DMS114 treated with DMSO at 0.1 percent for 48 hours (cell line): ENCODE measurements at regions not wholly inside any gene's neighbourhood (a gene's known extent, or its start where the extent isn't known, plus 50 kb on each side); places are given as distances from the start of the nearest gene placed in this dataset.
"Not testable (repeated sequence)": the region's sequence is repeated elsewhere in the genome, so short reads cannot be mapped to it uniquely, and the experiment has no call there.

Experiments used
- DNase-seq: peaks from one replicate; lab custom pipeline; 2025; ENCODE audit not compliant: unreplicated experiment; lab: John Stamatoyannopoulos, UW

DNA sequence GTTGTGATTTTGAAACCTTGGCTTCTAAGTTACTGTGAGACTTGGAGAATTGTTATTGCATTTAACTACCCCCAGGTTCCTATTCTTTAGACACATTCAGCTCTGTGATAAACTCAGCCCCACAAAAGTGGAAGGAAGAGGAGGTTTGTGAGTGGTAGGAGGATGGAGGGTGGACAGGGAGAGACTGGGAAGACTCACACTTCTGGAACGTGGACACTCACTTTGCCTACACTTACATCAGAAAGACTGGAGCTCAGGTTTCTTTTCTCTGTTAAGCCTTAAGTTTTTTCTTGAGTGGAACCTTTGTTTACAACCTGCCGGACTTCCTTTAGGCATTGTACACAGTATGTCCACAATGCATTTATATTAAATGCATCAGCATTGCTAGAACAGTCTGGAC lies 99.0 kb downstream of the AREG start:
- no peak for DNase-seq

DNA sequence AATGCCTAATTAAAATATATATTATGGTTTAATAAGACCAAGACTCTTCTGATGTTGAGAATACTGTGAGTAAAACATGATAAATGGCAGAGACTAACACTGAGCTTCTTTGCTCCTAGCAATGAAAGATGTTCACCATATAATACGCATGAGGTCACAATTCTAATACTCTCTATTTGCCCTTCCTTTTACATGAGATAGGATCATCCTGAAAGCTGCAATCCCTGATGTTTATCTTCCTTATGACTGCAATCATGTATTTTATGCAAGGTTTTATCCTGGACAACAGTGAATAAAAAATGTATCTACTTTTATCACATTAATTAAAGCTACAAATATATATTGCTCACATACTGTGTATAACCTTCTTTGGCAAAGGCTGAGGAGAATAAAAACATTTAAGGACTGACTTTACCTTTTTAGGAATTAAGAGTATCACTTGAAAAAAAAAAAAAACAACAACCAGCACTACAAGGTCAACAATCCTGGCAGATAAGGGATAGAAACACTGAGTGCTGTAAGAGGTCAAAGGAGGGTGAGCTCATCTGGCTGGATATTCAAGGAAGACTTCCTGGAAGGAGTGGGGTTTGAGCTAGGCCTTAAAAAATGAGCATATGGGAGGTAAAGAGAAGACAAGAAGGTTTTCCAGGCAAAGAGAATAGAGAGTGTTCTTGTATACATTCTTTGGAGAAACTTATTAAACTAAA lies 99.9 kb downstream of the AREG start:
- no peak for DNase-seq

DNA sequence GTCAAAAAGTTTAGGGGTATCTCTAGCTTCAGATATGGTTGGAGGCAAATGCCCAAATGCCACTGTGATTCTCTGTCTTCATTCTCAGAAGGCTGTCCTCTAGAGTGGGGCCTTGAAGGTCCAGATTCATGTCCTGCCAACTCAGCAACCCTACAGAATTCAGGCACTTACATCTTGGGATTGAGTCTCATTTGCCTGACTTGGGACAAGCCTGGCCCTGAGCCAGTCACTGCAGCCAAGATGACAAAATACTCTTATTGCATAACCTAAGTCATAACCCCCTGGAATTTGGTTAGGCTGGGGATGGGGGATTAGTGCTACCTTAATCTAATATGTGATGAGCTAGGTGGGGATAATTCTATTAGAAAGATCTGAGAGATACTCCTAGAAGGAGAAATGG lies 100.5 kb downstream of the AREG start:
- no peak for DNase-seq

DNA sequence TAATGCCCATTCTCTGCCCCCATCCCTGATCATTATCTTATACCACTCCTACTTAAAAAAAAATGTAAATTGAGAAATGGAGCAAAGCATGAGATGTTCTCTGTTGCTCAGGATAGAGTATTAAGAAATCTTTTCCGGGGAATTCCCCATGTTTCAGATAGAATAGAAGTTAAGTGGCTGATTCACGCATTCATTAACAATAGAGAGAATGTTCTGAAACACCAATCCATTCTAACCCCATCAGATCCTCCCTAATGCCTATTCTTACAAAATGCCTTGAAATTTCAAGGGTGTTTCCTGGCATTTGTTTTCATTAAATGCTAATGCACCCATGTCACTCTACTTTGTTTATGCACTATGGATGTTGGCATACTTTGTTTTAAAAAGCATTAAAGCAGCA lies 101.1 kb downstream of the AREG start:
- DNase-seq = no peak

DNA sequence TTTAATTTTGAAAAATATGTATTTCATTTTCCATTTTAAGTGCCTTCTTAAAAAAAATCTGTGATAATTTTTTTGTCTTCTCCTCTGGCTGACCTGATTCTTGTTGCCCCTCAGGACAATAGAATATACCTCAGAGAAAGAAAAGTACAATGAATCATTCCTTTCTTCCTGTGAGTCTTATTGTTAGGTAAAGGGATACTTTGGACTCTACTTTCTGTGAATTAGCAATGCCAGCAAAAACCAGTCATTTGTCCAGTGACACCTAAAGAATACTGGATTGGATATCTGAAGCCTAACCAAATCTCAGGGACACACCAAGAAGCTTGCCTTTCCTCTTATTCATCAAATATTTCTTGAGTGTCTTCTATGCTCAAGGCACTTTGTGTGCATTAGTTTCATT lies 102.1 kb downstream of the AREG start:
- DNase-seq = no peak

DNA sequence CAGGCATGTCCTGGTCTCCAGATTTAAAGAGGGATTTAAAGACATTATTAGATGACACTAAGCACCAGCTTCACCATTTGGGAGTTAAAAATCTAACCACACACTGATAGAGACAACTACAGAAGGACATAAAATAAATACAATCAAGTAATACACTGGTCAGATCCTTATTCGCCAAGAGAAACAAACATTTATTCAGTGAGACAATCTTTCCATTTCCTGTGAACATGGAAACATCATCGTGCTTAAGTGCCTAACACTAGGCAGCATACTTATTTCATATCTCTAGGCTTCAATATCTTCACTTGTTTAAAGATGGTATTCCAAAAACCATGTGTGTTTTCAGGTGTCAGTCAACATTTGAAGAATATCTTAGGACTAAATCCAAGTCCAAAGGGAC lies 103.6 kb downstream of the AREG start:
- no peak for DNase-seq

DNA sequence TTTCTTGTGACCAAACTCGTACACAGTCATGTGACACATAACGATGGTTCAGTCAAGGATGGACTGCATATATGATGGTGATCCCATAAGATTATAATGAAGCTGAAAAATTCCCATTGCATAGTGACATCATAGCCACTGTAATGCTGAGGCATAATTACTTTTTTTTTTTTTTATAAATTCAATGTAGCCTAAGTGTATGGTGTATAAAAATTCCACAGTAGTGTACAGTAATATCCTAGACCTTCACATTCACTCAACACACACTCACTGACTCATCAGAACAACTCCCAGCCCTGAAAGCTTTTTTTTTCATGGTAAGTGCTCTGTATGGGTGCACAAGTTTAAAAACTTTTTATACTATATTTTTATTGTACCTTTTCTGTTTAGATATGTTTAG lies 105.0 kb downstream of the AREG start:
- DNase-seq = no peak

DNA sequence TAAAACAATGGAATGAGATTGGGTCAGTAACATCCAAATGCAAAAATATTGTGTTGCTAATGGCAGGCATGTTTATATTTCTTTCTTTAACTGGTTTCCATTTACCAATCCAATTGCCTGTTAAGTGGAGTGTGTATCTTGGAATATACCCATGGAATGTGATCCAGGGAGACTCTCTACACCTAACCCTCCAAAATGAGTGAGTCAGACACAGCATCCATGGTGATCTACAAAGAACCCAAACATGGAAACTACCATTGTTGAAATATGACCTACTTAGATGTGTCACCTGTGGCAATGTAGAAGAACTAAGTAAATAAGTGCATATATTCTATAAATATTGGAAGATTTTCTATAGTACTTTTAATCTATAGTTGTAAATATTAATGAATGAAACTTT lies 110.3 kb downstream of the AREG start:
- DNase-seq = no peak

DNA sequence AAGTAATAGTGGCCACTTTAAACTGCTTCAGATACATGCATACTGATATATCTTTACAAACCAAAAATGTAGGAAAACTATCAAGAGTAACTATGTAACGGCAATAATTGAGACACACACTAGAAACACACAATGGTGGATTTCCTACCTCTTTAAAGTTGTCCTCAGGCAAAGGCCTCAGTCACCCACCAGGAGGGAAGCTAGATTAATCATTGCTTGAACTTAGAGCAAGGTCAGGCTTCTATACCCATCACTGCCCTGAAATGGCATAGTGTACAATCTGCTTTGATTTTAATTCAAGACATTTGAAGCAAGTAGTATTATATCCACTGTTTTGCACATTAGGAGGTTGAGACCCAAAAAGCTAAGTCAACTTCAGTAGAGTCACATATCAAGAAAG lies 110.9 kb downstream of the AREG start:
- no peak for DNase-seq

DNA sequence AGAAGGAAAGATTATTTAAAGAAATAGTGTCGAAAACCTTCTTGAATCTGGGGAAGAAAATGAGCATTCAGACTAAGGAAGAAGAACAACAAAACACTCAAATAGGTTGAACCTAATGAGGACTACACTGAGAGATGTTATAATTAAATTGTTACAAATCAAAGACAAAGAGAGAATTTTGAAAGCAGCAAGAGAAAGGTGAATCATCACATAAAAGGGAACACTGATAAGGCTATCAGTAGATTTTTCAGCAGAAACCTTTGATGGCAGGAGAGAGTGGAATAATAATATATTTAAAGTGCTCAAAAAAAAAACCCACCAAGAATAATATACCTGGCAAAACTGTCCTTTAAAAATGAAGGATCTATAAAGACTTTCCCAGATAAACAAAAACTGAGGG lies 114.9 kb downstream of the AREG start:
- no peak for DNase-seq

DNA sequence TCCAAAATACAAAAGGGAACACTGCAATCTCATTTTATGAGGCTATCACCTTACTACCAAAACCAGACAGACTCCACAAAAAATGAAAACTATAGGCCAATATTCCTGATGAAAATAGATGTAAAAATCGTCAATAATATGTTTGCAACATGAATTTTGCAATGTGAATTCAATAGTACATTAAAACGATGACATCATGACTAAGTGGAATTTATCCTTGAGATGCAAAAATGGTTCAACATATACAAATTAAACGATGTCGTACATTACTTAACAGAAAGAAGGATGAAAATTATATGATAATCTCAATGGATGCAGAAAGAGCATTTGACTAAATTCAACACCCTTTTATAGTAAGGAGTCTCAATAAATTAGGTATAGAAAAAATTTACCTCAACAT lies 123.0 kb downstream of the AREG start:
- no peak for DNase-seq

DNA sequence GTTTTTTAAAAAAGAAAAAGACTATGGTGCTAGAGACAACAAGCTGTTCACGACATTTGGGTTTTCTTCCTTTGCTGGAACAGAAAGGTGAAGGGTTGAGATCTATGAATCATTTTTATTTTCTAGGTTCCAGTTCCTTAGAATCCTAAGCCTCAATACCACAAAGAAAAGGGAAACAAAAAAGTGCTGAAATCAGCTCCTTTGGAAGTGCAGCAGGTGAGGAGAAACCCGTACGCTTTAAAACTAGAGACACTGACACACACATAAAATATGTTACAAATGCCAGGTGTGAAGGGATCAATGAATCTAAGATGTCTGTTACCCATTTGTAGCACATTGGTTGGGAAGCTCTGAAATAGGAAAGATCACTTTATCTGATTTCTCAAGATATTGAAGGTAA lies 125.2 kb downstream of the AREG start:
- DNase-seq = no peak

DNA sequence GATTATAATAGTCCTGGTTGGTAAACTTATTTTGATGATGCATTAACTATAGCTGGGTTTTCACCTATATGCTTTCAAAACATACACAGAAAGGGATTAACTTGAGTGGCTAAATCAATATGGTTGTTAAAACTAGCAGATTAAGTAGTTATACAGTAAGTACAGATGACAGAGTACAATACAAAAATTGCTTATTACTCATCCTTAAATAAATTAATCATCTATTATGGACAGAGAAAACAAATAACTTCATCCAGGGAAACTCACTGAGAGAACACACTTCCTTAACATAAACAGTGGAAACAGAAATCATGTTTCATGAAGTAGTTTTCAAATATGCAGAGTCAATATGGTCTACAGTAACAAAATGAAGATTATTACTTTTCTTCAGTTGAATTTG lies 133.4 kb downstream of the AREG start:
- DNase-seq = no peak

DNA sequence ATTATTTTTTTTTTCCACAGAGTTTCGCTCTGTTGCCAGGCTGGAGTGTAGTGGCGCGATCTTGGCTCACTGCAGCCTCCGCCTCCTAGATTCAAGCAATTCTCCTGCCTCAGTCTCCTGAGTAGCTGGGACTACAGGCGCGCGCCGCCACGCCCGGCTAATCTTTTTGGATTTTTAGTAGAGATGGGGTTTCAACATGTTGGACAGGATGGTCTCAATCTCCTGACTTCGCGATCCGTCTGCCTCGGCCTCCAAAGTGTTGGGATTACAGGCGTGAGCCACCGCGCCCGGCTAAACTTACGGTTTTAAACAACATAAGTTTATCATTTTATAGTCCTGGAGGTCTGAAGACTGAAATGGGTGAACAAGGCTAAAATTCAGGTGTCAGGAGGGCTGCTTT lies 133.9 kb downstream of the AREG start:
- DNase-seq = not testable (repeated sequence)

DNA sequence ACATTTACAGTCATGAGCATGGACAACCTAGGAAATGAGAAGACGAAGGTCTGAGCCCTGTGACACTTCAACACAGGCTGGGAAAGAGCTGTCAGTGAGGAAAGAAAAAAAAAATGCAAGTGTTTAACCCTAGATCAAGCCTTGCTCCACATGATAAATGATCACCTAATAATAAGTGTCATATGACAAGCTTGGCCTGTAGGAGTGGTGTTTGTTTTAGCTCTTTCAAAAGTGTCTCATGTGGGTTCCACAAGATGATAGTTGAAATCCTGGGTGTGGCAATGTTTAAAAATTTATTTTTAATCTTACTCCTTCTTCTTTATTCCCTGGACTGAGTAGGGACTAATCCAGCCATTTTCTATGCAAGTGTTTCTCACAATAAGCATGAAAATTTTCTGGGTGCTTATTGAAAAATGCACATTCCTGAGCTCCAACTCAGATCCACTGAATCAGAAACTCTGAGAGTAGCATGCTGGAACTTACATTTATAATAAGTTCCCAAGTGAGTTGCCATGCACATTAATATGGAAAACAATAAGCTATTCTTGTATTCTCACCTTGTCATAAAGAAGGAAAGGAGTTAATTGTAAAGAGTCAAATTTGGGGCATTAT lies 138.3 kb downstream of the AREG start:
- no peak for DNase-seq

DNA sequence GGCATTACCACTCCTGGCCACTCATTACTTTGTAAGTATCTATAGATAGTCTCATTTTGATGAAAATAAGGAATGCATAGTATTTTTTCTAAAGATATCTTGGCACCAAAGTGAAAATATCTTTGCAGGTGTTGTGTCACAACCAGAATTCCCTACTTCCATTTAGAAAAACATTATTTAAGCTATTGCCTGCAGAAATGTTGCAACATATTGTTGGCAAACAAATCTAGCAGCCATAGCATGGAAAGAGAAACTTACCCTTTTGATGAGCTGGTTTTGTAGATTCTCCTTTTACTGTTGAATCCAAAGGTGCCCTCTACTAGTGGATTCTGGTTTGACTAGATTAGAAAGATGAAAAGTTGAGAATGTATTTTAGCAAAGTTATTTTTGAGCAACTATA lies 138.8 kb downstream of the AREG start:
- no peak for DNase-seq

DNA sequence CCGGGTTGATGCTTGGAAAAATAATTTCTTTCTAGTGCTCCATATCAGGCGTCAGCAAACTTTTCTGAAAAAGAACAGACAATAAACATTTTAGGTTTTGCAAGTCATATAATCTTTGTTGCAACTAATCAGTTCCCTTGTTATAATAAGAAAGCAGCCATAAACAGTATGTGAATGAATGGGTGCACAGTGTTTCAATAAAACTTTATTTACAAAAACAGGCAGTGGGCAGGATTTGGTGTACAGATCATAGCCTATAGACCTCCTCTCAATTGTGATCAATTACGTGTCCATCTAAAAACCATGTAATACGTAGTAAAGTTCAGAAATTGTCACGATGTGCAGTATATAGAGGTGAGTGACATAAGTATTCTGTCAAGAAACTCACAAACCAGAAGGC lies 143.4 kb downstream of the AREG start:
- no peak for DNase-seq

DNA sequence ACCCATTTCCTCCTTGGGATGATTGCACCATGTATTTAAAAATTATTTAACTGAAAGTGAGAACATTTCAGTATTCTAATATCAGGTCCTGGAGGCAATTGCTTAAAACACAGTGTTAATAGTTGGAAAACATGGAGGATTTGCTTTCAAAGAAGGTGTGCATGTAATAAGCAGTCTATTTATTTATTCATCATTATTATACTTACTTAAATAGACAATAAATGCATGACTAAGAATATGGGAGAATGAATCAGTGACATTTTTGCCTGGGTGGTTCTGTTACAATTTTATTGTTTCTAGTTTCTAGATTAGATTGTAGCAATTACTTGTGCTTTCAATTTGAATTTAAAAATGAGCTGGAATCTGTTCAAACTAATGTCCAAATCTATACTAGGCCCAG lies 145.5 kb downstream of the AREG start:
- DNase-seq = no peak

DNA sequence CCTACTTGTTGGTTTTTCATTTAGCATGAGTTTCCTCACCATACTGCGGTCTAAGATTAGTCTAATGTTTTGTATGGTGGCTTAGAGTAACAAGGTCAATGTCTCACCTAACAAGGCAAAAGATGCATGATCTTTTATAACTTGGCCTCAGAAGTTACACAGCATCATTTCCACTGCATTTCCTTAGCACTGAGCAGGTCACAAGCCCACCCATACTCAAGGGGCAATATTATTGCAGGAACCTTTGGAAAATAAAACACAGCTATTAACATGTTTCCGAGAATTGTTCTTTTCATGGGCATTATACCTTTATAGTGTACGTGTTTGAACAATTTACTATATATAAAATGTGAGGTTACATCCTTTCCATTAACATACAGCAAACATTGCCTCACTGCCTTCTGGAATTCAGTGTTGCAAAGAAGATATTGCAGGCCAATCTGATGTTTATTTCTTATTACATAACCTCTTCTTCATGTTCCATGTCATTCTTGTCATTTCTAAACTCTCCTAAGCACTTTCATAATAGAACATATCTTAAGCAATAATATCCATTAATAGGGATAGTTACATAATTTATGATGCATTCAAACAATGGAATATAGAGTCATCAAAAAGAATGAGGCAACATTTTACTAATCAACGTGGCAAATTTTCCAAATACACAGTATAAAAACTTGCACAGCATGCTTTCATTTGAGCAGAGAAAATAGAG lies 153.8 kb downstream of the AREG start:
- no peak for DNase-seq

DNA sequence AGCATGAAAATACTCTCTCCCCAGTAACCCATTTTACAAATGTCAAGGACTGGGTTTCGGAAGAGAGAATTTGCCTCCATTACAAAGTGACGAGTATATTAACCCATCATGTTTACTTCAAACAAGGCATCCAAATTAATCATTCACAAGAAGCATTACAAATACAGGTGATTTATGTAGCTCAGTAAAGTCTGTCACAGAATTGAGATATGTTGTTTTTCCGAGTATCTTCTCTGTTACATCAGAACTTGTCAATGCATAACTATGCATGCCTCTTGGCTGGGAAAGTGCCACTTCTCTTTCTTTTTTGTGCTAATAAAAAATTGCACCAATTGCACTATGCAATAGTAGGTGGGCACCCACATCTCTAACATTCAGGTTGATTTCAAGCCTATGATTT lies 158.2 kb downstream of the AREG start:
- no peak for DNase-seq

DNA sequence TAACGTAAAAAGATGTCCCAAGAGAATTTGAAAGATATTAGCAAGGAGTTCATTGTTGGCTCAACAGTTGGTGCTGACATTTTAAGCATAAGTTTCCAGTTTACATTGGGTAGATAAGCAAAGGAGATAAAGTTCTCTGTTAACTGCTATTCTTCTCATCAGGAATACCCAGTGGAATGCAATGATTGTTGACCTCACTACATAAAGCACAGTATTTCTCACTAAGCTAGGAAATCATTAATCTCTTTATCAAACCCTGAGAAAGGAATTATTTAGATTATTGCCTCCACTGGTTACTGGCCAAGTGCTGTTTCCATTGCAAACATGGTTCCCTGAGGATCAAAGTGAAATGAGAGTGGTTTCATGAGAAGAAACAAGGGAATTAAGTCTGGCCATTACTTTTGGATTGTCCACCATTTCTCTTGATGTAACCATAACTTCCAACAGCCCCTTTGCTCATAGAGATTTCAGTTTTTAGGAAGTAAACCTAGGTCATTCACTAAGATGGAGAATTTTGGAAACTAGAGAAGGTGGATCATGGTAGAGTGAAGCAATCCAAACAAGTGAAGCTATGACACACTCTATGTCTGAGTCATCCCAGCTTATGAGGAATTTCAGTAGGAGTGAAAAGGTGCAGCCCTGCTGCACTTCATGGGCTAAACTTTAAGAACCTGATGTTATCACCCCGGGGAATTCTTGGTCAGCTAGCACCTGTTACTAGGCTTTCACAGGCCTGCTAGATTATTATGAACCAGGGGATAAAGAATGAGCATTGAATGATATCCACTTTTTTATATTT lies 163.4 kb downstream of the AREG start:
- no peak for DNase-seq

DNA sequence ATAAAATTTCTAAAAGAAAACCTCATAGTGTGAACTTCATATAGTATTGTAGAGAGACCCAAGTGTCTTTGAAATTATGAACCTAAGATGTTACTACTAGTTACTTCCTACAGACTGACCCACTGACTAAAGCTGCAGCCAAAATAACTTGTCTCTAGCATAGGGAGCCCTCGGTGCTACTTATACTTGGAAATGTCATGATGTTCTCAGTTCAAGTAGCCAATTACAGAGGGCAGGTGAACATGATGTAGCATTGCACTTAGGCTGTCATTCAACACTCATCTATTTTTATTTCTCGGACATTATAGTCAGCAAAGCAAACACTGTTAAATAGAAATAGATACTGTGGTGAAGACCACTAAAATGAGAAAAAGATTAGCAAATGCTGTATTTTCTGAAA lies 165.6 kb downstream of the AREG start:
- DNase-seq = no peak
